H1 (cell line): ENCODE measurements at regions not wholly inside any gene's neighbourhood (a gene's known extent, or its start where the extent isn't known, plus 50 kb on each side); places are given as distances from the start of the nearest gene placed in this dataset.

Experiments used
- CTCF ChIA-PET: fragments of 300-600 bp; sonication (Branson Sonifier 250); formaldehyde crosslinking; loops from one replicate; lab custom pipeline; 2021; ENCODE audit not compliant: partially characterized antibody; lab: Charles Lee
- POLR2A ChIA-PET: fragments of 300-600 bp; sonication (Branson Sonifier 250); formaldehyde crosslinking; loops from one replicate; lab custom pipeline; 2021; ENCODE audit warnings: inconsistent platforms; ENCODE audit not compliant: partially characterized antibody; lab: Charles Lee
- DNase-seq, 2 experiments: peaks; one replicate each; pipeline versions ENCODE4 v3.0.0 to v3.0.0-alpha.2; 2010 to 2022; ENCODE audit warnings: low spot score in 2 of 2, low read depth in 1 of 2, mixed read lengths in 1 of 2
- FAIRE-seq: peaks from 2 replicates; lab custom pipeline; 2011; peaks lifted over from hg19 to GRCh38; lab: Jason Lieb, UNC
- H2AFZ ChIP-seq: 2 replicates; pipeline ENCODE4 v1.8.1; 2012; ENCODE audit warnings: low read length, inconsistent platforms
- H2AK5ac ChIP-seq: 2 replicates; pipeline ENCODE4 v1.6.1; 2013; ENCODE audit warnings: low read depth, low read length
- H2BK120ac ChIP-seq: replicated peaks from 2 replicates; pipeline ENCODE3; 2013; ENCODE audit warnings: low read depth, low read length, inconsistent platforms
- H2BK12ac ChIP-seq: 2 replicates; pipeline ENCODE4 v1.6.1; 2013; ENCODE audit warnings: low read depth, low read length
- H2BK15ac ChIP-seq: 2 replicates; pipeline ENCODE4 v1.6.1; 2013; ENCODE audit warnings: low read length
- H2BK20ac ChIP-seq: 2 replicates; pipeline ENCODE4 v1.6.1; 2013; ENCODE audit warnings: low read length
- H2BK5ac ChIP-seq: 2 replicates; pipeline ENCODE4 v1.6.1; 2013; ENCODE audit warnings: low read depth, low read length
- H3K14ac ChIP-seq: 2 replicates; pipeline ENCODE4 v1.6.1; 2013; ENCODE audit warnings: inconsistent platforms; ENCODE audit not compliant: insufficient read length
- H3K18ac ChIP-seq: 2 replicates; pipeline ENCODE4 v1.6.1; 2013; ENCODE audit warnings: low read length; ENCODE audit errors: extremely low read depth
- H3K23ac ChIP-seq: 2 replicates; pipeline ENCODE4 v1.6.1; 2013; ENCODE audit warnings: inconsistent platforms; ENCODE audit not compliant: insufficient read length
- H3K23me2 ChIP-seq: 2 replicates; pipeline ENCODE4 v1.6.1; 2013; ENCODE audit warnings: low read depth, low read length
- H3K27ac ChIP-seq: 2 replicates; pipeline ENCODE4 v1.6.1; 2011; ENCODE audit warnings: low read depth, low read length, inconsistent platforms
- H3K27me3 ChIP-seq, 4 experiments: replicated peaks in 1 of 4; 1 replicate in 1 of 4; 2 replicates in 3 of 4; pipeline versions ENCODE4 v1.6.1 to v1.8.1; 2011 to 2013; ENCODE audit warnings: low read length in 3 of 4, mild to moderate bottlenecking in 3 of 4, inconsistent platforms in 2 of 4, mixed read lengths in 2 of 4, moderate library complexity in 1 of 4; ENCODE audit not compliant: control insufficient read depth in 3 of 4, insufficient read depth in 3 of 4; ENCODE audit errors: extremely low read depth in 1 of 4
- H3K36me3 ChIP-seq, 4 experiments: 2 replicates each; pipeline versions ENCODE4 v1.6.1 to v1.8.1; 2011 to 2013; ENCODE audit warnings: mild to moderate bottlenecking in 4 of 4, low read length in 3 of 4, moderate library complexity in 2 of 4, control low read depth in 1 of 4, inconsistent platforms in 1 of 4; ENCODE audit not compliant: insufficient read depth in 4 of 4, control insufficient read depth in 2 of 4
- H3K4ac ChIP-seq: replicated peaks from 2 replicates; pipeline ENCODE3; 2013; ENCODE audit warnings: low read length, low read depth, mixed read lengths, inconsistent platforms; ENCODE audit not compliant: insufficient read length
- H3K4me1 ChIP-seq, 4 experiments: replicated peaks in 1 of 4; 1 replicate in 1 of 4; 2 replicates in 3 of 4; pipeline versions ENCODE4 v1.6.1 to v1.8.1; 2011 to 2013; ENCODE audit warnings: low read length in 3 of 4, inconsistent platforms in 2 of 4, mixed read lengths in 1 of 4; ENCODE audit not compliant: insufficient read depth in 4 of 4, control insufficient read depth in 3 of 4
- H3K4me2 ChIP-seq, 2 experiments: 2 replicates each; pipeline versions ENCODE4 v1.6.1 to v1.8.1; 2011 to 2013; ENCODE audit warnings: low read depth in 2 of 2, low read length in 2 of 2, control low read depth in 1 of 2, inconsistent platforms in 1 of 2, mild to moderate bottlenecking in 1 of 2; ENCODE audit not compliant: insufficient read depth in 1 of 2
- H3K4me3 ChIP-seq, 4 experiments: fragments of 200-600, 300-600 bp in 1 of 4; sonication (generic), shearing (Covaris generic), sonication (Bioruptor Twin) in 1 of 4; 2 replicates each; pipeline versions ENCODE4 v1.5.1 to v1.8.1; 2011 to 2016; ENCODE audit warnings: low read length in 4 of 4, low read depth in 3 of 4, control low read depth in 2 of 4, inconsistent platforms in 2 of 4, mild to moderate bottlenecking in 2 of 4, mixed read lengths in 1 of 4, moderate library complexity in 1 of 4; ENCODE audit not compliant: insufficient read depth in 2 of 4; ENCODE audit errors: extremely low read depth in 1 of 4
- H3K56ac ChIP-seq: replicated peaks from 2 replicates; pipeline ENCODE3; 2013; ENCODE audit warnings: low read depth, mild to moderate bottlenecking, mixed read lengths, low read length, inconsistent platforms; ENCODE audit not compliant: insufficient read length
- H3K79me1 ChIP-seq: 2 replicates; pipeline ENCODE4 v1.6.1; 2013; ENCODE audit warnings: low read depth, low read length, control low read depth
- H3K79me2 ChIP-seq, 2 experiments: 2 replicates each; pipeline versions ENCODE4 v1.6.1 to v1.8.1; 2012 to 2013; ENCODE audit warnings: low read length in 2 of 2, mild to moderate bottlenecking in 2 of 2, inconsistent platforms in 1 of 2; ENCODE audit not compliant: insufficient read depth in 2 of 2, control insufficient read depth in 1 of 2
- H3K9ac ChIP-seq, 4 experiments: replicated peaks in 1 of 4; 1 replicate in 1 of 4; 2 replicates in 3 of 4; pipeline versions ENCODE4 v1.6.1 to v1.8.1; 2011 to 2013; ENCODE audit warnings: low read depth in 3 of 4, low read length in 3 of 4, control low read depth in 2 of 4, mild to moderate bottlenecking in 2 of 4, moderate library complexity in 2 of 4, inconsistent platforms in 1 of 4; ENCODE audit errors: extremely low read depth in 1 of 4
- H3K9me3 ChIP-seq, 2 experiments: 2 replicates each; pipeline versions ENCODE4 v1.6.1 to v1.8.1; 2012 to 2013; ENCODE audit warnings: mild to moderate bottlenecking in 2 of 2, moderate library complexity in 2 of 2, control low read depth in 1 of 2, inconsistent platforms in 1 of 2, low read depth in 1 of 2, low read length in 1 of 2, mixed read lengths in 1 of 2; ENCODE audit not compliant: insufficient read depth in 2 of 2
- H4K20me1 ChIP-seq, 2 experiments: replicated peaks in 1 of 2; 2 replicates each; pipeline versions ENCODE3 to v1.8.1; 2011 to 2013; ENCODE audit warnings: inconsistent platforms in 2 of 2, low read length in 2 of 2, mild to moderate bottlenecking in 1 of 2; ENCODE audit not compliant: insufficient read depth in 2 of 2, control insufficient read depth in 1 of 2
- H4K5ac ChIP-seq: 2 replicates; pipeline ENCODE4 v1.6.1; 2013; ENCODE audit warnings: low read length, low read depth, mixed read lengths, inconsistent platforms; ENCODE audit not compliant: insufficient read length
- H4K8ac ChIP-seq: 2 replicates; pipeline ENCODE4 v1.8.0; 2013; ENCODE audit warnings: mild to moderate bottlenecking, moderate library complexity, low read length, inconsistent platforms; ENCODE audit not compliant: insufficient read depth; ENCODE audit errors: extremely low read depth
- H4K91ac ChIP-seq: replicated peaks from 2 replicates; pipeline ENCODE3; 2013; ENCODE audit warnings: low read length, mixed read lengths, inconsistent platforms; ENCODE audit not compliant: insufficient read length
- WGBS, 2 experiments: shearing (Covaris generic) in 1 of 2; methylation state at CpG; one replicate each; pipeline versions ENCODE4 v1.1.6 to v1.1.7; 2013 to 2015; ENCODE audit warnings: low lambda C conversion rate in 2 of 2, mixed read lengths in 2 of 2, inconsistent platforms in 1 of 2, low coverage in 1 of 2, missing lambda C conversion rate in 1 of 2; ENCODE audit not compliant: insufficient replicate concordance in 2 of 2, insufficient coverage in 1 of 2, insufficient read length in 1 of 2; ENCODE audit errors: extremely low coverage in 1 of 2, missing lambda C conversion rate in 1 of 2; 5-methylcytosine and 5-hydroxymethylcytosine counted together
- TF ChIP-seq, protein P1 (sequence below), 3 experiments: IDR thresholded peaks; 1 replicate in 2 of 3; 2 replicates in 1 of 3; pipeline versions ENCODE4 v1.5.1 to v1.6.1; 2011; ENCODE audit warnings: low read length in 3 of 3, mild to moderate bottlenecking in 3 of 3, inconsistent platforms in 2 of 3, low read depth in 1 of 3, moderate library complexity in 1 of 3; ENCODE audit not compliant: insufficient read depth in 1 of 3; ENCODE audit errors: control extremely low read depth in 1 of 3

DNA sequence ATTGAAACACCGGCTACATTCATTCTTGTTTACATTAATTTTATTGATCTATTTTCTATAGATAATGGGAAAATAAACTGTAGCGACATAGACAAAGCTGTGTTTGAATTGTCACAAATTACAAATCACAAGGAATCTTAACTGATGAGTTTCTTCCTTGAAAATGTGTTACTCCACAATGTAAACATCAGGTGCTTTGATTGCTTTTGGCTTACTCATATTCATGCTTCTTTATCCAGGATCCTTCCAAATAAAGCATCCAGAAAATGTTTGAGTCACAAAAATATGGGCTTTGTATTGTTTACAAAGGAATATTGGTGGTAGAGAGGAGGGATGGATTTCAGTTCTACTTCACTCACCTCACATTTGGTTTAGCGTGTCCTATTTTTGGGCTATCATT is 64.0 kb downstream of the BMP2 start:
- no peak overlapping the region for H3K23ac ChIP-seq
- no peak overlapping the region for H4K8ac ChIP-seq
- FAIRE-seq, result no peak
- no peak overlapping the region for H3K18ac ChIP-seq
- no peak overlapping the region for H2BK15ac ChIP-seq
- no peak overlapping the region for H2BK5ac ChIP-seq
- CTCF ChIA-PET, result interaction anchor here (0.6 to 2.7 kb wide), 4 partner anchors 9 to 132 kb away, joined by 3 to 8 read pairs (median 3); no protein-coding TSS in a partner anchor
- no peak overlapping the region for H4K91ac ChIP-seq
- no peak overlapping the region for H2BK20ac ChIP-seq
- H2AFZ ChIP-seq, result no peak overlapping the region
- H2BK12ac ChIP-seq, result no peak overlapping the region
- H3K9ac ChIP-seq, result no peak overlapping the region
- no peak overlapping the region for H3K27ac ChIP-seq
- H3K36me3 ChIP-seq, result no peaks in the 10 kb centered on the region
- H3K27me3 ChIP-seq, result no peaks in the 10 kb centered on the region
- POLR2A ChIA-PET, result no interaction called here
- no peak for DNase-seq
- no peak overlapping the region for H3K4me2 ChIP-seq
- no peak overlapping the region for H3K4me3 ChIP-seq
- H3K14ac ChIP-seq, result no peak overlapping the region
- no peak overlapping the region for H3K56ac ChIP-seq
- 90% methylated on average over 3 of the region's 3 CpGs; no CpG with 5 or more reads in 1 of the 2 experiments for WGBS, 2 experiments
- no peaks in the 10 kb centered on the region for H3K79me1 ChIP-seq
- no peaks in the 10 kb centered on the region for H3K79me2 ChIP-seq
- H4K20me1 ChIP-seq, result no peaks in the 10 kb centered on the region
- no peak overlapping the region for H3K4ac ChIP-seq
- no peak overlapping the region for H2BK120ac ChIP-seq
- no peak overlapping the region for H4K5ac ChIP-seq
- no peak overlapping the region for H2AK5ac ChIP-seq
- no peaks in the 10 kb centered on the region for H3K23me2 ChIP-seq
- TF ChIP-seq, protein P1, sequence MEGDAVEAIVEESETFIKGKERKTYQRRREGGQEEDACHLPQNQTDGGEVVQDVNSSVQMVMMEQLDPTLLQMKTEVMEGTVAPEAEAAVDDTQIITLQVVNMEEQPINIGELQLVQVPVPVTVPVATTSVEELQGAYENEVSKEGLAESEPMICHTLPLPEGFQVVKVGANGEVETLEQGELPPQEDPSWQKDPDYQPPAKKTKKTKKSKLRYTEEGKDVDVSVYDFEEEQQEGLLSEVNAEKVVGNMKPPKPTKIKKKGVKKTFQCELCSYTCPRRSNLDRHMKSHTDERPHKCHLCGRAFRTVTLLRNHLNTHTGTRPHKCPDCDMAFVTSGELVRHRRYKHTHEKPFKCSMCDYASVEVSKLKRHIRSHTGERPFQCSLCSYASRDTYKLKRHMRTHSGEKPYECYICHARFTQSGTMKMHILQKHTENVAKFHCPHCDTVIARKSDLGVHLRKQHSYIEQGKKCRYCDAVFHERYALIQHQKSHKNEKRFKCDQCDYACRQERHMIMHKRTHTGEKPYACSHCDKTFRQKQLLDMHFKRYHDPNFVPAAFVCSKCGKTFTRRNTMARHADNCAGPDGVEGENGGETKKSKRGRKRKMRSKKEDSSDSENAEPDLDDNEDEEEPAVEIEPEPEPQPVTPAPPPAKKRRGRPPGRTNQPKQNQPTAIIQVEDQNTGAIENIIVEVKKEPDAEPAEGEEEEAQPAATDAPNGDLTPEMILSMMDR (IDR thresholded peaks at IDR 0.05; ENCODE audit: control extremely low read depth in 1 of 3, insufficient read depth in 1 of 3, low read depth in 1 of 3, low read length in 3 of 3), result no peak
- TF ChIP-seq, all 59 proteins: peak for 0
- H3K4me1 ChIP-seq, result no peaks in the 10 kb centered on the region
- H3K9me3 ChIP-seq, result no peaks in the 10 kb centered on the region
